ENCODE measurements at regions not wholly inside any gene's neighbourhood (a gene's known extent, or its start where the extent isn't known, plus 50 kb on each side); places are given as distances from the start of the nearest gene placed in this dataset.

DNA sequence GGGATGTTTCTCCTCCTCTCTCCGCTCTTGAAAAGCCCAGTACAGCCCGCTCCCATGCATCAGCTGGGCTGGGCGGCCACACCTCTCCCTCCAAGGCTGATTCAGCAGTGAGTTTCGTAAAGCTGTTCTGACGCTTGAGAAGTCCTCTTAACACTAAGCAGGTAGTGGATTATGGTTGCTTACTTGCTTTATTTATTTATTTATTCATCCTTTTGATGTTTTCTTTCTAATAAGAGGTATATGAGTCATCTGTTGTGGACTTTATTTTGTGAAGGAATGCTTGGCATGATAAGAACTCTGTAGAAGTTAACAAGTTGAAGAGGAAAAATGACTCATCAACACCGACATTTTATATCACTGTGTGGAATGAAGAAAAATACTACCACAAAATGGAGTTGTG lies 285.0 kb downstream of the SQOR start:
- TF ChIP-seq, protein P1, sequence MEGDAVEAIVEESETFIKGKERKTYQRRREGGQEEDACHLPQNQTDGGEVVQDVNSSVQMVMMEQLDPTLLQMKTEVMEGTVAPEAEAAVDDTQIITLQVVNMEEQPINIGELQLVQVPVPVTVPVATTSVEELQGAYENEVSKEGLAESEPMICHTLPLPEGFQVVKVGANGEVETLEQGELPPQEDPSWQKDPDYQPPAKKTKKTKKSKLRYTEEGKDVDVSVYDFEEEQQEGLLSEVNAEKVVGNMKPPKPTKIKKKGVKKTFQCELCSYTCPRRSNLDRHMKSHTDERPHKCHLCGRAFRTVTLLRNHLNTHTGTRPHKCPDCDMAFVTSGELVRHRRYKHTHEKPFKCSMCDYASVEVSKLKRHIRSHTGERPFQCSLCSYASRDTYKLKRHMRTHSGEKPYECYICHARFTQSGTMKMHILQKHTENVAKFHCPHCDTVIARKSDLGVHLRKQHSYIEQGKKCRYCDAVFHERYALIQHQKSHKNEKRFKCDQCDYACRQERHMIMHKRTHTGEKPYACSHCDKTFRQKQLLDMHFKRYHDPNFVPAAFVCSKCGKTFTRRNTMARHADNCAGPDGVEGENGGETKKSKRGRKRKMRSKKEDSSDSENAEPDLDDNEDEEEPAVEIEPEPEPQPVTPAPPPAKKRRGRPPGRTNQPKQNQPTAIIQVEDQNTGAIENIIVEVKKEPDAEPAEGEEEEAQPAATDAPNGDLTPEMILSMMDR (IDR thresholded peaks at IDR 0.05), result no peak
- no peak for TF ChIP-seq POLR2A (IDR thresholded peaks at IDR 0.05)

Data from thyroid gland (tissue), 4 donors.